ENCODE measurements at regions not wholly inside any gene's neighbourhood (a gene's known extent, or its start where the extent isn't known, plus 50 kb on each side); places are given as distances from the start of the nearest gene placed in this dataset.
"Not testable (repeated sequence)": the region's sequence is repeated elsewhere in the genome, so short reads cannot be mapped to it uniquely, and the experiment has no call there.

DNA sequence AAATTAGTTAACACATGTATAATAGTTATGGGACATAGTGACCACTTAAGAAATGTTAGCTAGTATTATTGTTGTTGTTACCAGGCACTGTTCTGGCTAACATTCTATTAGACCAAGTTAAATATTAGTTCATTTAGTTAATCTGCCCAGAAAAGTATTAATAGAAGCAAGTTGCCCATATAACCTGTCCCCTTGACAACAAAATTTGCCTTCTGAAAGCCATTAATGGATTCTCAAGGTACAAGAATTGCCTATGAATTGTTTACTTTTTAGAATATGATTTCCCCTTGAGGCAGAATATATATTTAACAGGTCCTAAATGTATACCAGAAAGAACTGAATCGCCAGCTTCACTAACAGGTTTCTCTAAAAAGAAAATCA lies 167.3 kb upstream of the TMCC3 start:
- peaks cover 0 to 3% of the 10 kb centered on the region in 2 donors for H3K27me3 ChIP-seq

DNA sequence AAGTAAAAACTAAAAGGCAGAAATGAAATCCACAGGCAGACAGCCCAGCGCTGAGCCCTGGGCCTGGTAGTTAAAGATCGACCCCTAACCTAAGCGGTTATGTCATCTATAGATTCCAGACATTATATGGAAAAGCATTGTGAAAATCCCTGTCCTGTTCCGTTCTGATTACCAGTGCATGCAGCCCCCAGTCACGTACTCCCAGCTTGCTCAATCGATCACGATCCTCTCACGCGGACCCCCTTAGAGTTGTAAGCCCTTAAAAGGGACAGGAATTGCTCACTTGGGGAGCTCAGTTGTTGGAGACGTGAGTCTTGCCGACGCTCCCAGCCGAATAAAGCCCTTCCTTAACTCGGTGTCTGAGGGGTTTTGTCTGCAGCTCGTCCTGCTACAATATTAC lies 166.8 kb upstream of the TMCC3 start:
- H3K4me1 ChIP-seq; H3K27me3 ChIP-seq; intact Hi-C loops (cut with DNase I; ENCODE audit: low total_unique reads); H3K4me3 ChIP-seq; H3K36me3 ChIP-seq; DNase-seq; H3K27ac ChIP-seq: not testable (repeated sequence)
- H3K9me3 ChIP-seq = peaks cover 0 to 22% (median 9%) of the 10 kb centered on the region in 3 donors

More for the DNA sequence above, 167.3 kb upstream of the TMCC3 start:
- Histone ChIP-seq H3K4me1 (no peaks in the 10 kb centered on the region), H3K4me3 (no peak overlapping the region), H3K27ac (no peak overlapping the region), H3K9me3 (peaks cover 0 to 17% (median 5%) of the 10 kb centered on the region in 3 donors), H3K36me3 (no peaks in the 10 kb centered on the region)
- TF ChIP-seq, protein P1, sequence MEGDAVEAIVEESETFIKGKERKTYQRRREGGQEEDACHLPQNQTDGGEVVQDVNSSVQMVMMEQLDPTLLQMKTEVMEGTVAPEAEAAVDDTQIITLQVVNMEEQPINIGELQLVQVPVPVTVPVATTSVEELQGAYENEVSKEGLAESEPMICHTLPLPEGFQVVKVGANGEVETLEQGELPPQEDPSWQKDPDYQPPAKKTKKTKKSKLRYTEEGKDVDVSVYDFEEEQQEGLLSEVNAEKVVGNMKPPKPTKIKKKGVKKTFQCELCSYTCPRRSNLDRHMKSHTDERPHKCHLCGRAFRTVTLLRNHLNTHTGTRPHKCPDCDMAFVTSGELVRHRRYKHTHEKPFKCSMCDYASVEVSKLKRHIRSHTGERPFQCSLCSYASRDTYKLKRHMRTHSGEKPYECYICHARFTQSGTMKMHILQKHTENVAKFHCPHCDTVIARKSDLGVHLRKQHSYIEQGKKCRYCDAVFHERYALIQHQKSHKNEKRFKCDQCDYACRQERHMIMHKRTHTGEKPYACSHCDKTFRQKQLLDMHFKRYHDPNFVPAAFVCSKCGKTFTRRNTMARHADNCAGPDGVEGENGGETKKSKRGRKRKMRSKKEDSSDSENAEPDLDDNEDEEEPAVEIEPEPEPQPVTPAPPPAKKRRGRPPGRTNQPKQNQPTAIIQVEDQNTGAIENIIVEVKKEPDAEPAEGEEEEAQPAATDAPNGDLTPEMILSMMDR (IDR thresholded peaks at IDR 0.05) = no peak
- intact Hi-C loops (cut with DNase I; ENCODE audit: low total_unique reads) = no loop called here
- no peak for DNase-seq

DNA sequence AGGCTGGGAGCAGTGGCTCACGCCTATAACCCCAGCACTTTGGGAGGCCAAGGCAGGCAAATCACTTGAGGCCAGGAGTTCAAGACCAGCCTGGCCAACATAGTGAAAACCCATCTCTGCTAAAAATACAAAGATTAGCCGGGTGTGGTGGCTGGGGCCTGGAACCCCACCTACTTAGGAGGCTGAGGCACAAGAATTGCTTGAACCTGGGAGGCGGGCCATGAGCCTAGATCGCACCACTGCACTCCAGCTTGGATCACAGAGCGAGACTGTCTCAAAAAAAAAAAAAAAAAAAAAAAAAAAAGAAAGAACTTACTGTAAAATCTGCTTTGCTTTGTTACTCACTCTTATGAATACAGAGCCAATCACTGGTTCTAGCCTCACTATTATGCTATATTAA lies 166.4 kb upstream of the TMCC3 start:
- H3K27ac ChIP-seq; H3K4me1 ChIP-seq; H3K27me3 ChIP-seq; DNase-seq; H3K36me3 ChIP-seq; intact Hi-C loops (cut with DNase I; ENCODE audit: low total_unique reads); H3K4me3 ChIP-seq: not testable (repeated sequence)
- H3K9me3 ChIP-seq = peaks cover 0 to 22% (median 12%) of the 10 kb centered on the region in 3 donors

DNA sequence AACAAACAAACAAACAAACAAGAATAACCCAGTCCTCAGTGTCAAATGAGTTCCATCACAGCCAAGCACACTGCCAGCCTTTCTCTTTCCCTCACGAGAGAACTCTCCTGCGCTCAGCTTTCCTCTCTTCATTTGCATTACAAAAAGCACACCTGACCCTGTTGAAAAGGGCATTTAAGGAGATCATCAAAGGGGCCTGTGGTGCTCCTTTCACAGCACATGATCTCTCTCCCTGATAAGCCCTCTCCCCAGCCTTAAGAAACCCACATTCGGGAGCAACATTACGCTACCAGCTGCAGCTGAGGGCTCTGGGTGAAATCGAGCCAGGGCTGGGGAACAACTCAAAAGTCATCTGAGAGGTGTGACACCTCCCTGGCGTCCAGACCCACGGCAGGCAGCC lies 165.6 kb upstream of the TMCC3 start:
- H3K4me3 ChIP-seq = no peak overlapping the region
- no peaks in the 10 kb centered on the region for H3K36me3 ChIP-seq
- peaks cover 0 to 3% of the 10 kb centered on the region in 2 donors for H3K27me3 ChIP-seq
- no peaks in the 10 kb centered on the region for H3K4me1 ChIP-seq
- no peak for DNase-seq
- intact Hi-C loops (cut with DNase I; ENCODE audit: low total_unique reads) = no loop called here
- TF ChIP-seq, protein P1 (IDR thresholded peaks at IDR 0.05) = no peak
- H3K9me3 ChIP-seq = peaks cover 0 to 30% (median 12%) of the 10 kb centered on the region in 3 donors
- no peak overlapping the region for H3K27ac ChIP-seq

DNA sequence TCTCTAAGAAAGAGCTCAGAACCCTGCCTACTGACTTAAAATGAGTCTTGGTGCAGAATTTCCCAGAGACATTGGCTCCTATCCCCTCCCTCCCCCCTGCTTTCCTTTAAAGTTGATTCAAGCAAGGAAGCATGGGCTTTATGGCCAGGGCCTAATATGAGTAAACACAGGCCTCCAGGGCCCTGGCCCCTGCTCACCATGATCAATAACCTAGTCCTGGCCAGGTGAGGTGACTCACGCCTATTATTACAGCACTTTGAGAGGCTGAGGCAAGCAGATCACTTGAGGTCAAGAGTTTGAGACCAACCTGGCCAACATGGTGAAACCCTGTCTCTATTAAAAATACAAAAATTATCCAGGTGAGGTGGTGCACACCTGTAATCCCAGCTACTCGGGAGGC lies 165.1 kb upstream of the TMCC3 start:
- no peak overlapping the region for H3K27ac ChIP-seq
- no peak overlapping the region for H3K4me3 ChIP-seq
- intact Hi-C loops (cut with DNase I; ENCODE audit: low total_unique reads) = no loop called here
- TF ChIP-seq, protein P1 (IDR thresholded peaks at IDR 0.05) = no peak
- peaks cover 0 to 34% (median 12%) of the 10 kb centered on the region in 3 donors for H3K9me3 ChIP-seq
- H3K4me1 ChIP-seq = no peaks in the 10 kb centered on the region
- H3K36me3 ChIP-seq = no peaks in the 10 kb centered on the region
- DNase-seq = no peak
- peaks cover 0 to 3% of the 10 kb centered on the region in 2 donors for H3K27me3 ChIP-seq

DNA sequence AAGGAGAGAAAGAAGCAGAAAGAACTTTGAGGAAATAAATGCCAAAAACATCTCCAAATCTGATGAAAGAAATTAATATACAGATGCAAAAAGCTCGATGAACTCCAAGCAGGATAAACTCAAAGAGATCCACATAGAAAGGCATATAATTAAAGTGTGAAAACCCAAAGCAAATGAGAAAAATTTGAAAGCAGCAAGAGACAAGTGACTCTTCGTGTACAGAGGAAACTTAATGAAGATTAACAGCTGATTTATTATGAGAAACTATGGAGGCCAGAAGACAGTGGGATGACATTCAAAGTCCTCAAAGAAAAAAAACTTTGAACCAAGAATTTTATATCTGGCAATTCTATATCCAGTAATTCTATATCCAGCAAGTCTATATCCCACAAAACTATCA lies 163.0 kb upstream of the TMCC3 start:
- intact Hi-C loops (cut with DNase I; ENCODE audit: low total_unique reads) = no loop called here
- TF ChIP-seq, protein P1 (IDR thresholded peaks at IDR 0.05) = no peak
- DNase-seq = no peak
- Histone ChIP-seq H3K27me3 (peaks cover 0 to 3% of the 10 kb centered on the region in 2 donors), H3K27ac (no peak overlapping the region), H3K36me3 (no peaks in the 10 kb centered on the region), H3K4me1 (no peaks in the 10 kb centered on the region), H3K4me3 (no peak overlapping the region), H3K9me3 (peaks cover 0 to 34% (median 12%) of the 10 kb centered on the region in 3 donors)

DNA sequence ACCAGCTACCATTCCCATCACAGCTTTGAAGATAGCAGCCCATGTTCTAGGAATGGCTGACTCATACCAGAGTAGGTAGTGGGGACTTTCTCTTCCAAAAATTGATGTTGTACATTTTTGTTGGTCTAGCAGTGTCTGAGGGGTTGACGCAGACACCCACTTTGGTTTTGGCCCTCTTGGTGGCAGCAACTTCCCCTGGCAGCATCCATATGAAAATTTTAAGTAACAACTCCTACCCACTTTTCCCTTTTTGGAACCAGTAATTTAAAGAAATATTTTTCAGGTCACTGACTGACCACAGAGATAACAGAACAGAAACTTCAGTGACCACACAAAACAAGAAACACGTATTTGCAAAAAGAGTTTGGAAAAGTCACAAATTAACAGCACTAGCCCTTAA lies 162.0 kb upstream of the TMCC3 start:
- intact Hi-C loops (cut with DNase I; ENCODE audit: low total_unique reads) = no loop called here
- Histone ChIP-seq H3K4me3 (no peak overlapping the region), H3K27ac (no peak overlapping the region), H3K27me3 (no peaks in the 10 kb centered on the region), H3K36me3 (no peaks in the 10 kb centered on the region), H3K4me1 (no peaks in the 10 kb centered on the region), H3K9me3 (peaks cover 0 to 34% (median 12%) of the 10 kb centered on the region in 3 donors)
- TF ChIP-seq, protein P1 (IDR thresholded peaks at IDR 0.05) = no peak
- DNase-seq = no peak

All from tibial artery (tissue), 4 donors.